ENCODE measurements at regions not wholly inside any gene's neighbourhood (a gene's known extent, or its start where the extent isn't known, plus 50 kb on each side); places are given as distances from the start of the nearest gene placed in this dataset.
A peak's percentile ranks its signal among the peaks of the same experiment; 100 is the strongest.

DNA sequence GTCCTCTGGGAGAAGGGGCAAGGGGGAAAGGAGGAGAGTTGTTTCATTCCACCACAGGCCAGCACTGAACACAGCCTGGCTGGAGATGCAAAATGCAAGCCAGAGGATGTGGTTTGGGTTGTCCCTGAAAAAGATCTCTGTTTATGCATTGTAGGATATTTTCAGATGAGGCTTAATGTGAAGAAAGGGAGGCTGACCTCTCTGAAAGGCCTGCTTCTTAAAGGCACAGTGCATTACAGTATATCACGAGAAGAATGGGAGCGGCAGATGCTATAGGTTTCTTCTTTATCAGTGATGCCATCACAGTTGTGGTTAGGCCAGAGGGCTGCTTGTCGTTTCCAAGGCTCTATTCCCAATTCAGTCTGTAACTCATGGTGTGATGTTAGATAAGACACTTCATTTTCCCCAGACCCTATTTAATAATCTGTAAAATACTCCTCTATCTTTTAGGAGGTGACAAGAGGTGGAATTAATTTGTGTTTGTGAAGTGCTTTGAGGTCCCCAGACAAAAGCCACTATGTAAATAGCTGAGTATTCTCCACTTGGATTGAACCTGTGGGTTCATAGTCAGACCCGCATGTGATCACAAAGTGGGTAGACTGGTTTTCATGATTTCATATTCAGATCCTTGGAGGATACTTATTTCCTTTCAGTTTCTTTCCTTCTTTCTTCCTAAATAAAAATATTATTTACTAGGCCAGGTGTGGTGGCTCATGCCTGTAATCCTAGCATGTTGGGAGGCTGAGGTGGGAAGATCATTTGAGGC is 76.5 kb upstream of the WDR26 start:
- TF ChIP-seq, protein P1, sequence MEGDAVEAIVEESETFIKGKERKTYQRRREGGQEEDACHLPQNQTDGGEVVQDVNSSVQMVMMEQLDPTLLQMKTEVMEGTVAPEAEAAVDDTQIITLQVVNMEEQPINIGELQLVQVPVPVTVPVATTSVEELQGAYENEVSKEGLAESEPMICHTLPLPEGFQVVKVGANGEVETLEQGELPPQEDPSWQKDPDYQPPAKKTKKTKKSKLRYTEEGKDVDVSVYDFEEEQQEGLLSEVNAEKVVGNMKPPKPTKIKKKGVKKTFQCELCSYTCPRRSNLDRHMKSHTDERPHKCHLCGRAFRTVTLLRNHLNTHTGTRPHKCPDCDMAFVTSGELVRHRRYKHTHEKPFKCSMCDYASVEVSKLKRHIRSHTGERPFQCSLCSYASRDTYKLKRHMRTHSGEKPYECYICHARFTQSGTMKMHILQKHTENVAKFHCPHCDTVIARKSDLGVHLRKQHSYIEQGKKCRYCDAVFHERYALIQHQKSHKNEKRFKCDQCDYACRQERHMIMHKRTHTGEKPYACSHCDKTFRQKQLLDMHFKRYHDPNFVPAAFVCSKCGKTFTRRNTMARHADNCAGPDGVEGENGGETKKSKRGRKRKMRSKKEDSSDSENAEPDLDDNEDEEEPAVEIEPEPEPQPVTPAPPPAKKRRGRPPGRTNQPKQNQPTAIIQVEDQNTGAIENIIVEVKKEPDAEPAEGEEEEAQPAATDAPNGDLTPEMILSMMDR (IDR thresholded peaks at IDR 0.05), result no peak
- Histone ChIP-seq H3K9me3 (no peaks in the 10 kb centered on the region), H3K27ac (no peak overlapping the region), H3K4me1 (ENCODE audit: control insufficient read depth in 1 of 2, low read depth in 2 of 2) (no peaks in the 10 kb centered on the region), H3K27me3 (replicated peaks; ENCODE audit: insufficient read depth) (no peaks in the 10 kb centered on the region), H3K36me3 (no peaks in the 10 kb centered on the region), H3K4me3 (no peak overlapping the region)
- DNase-seq (ENCODE audit: low spot score) (no peak), ATAC-seq (ENCODE audit: insufficient number of reproducible peaks, low FRiP score, low read depth) (no peak)

DNA sequence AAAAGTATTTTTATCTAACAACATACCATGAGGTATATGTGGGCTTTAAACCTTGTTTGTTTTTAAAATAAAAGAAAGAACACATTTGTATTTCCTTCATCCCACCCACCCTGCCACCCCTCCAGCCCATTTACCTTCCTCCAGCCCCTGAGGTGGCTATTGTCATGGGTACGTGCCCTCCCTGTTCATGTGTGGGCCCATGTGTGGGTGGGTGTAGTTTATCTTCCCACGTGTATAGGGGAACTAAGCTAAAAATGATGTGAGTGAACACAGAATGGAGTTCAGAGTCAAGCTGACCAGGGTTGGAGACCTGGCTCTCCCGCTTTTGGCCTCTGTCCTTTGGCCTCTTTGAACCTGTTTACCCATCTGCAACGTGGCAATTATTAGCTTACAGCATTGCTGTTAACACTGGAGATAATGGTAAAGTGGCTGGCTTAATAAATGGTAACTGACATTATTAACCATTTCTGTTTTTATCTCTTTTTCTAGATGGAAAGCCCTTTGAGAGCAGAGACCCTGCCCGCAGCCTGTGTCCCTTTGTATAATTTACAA is 78.1 kb upstream of the WDR26 start:
- Histone ChIP-seq H3K4me3 (no peak overlapping the region), H3K36me3 (no peaks in the 10 kb centered on the region), H3K27me3 (replicated peaks; ENCODE audit: insufficient read depth) (no peaks in the 10 kb centered on the region), H3K27ac (no peak overlapping the region), H3K9me3 (no peaks in the 10 kb centered on the region), H3K4me1 (ENCODE audit: control insufficient read depth in 1 of 2, low read depth in 2 of 2) (no peaks in the 10 kb centered on the region)
- DNase-seq (ENCODE audit: low spot score) (no peak), ATAC-seq (ENCODE audit: insufficient number of reproducible peaks, low FRiP score, low read depth) (no peak)
- TF ChIP-seq, protein P1 (IDR thresholded peaks at IDR 0.05), result no peak

GRCh38 chr1:224513383-224513782 is 78.8 kb upstream of the WDR26 start:
- no peaks in the 10 kb centered on the region for H3K27me3 ChIP-seq (replicated peaks; ENCODE audit: insufficient read depth)
- TF ChIP-seq, protein P1 (IDR thresholded peaks at IDR 0.05), result no peak
- no peak overlapping the region for H3K27ac ChIP-seq
- H3K9me3 ChIP-seq, result no peaks in the 10 kb centered on the region
- H3K4me1 ChIP-seq (ENCODE audit: control insufficient read depth in 1 of 2, low read depth in 2 of 2), result no peaks in the 10 kb centered on the region
- ATAC-seq (ENCODE audit: insufficient number of reproducible peaks, low FRiP score, low read depth) (no peak), DNase-seq (ENCODE audit: low spot score) (no peak)
- H3K36me3 ChIP-seq, result no peaks in the 10 kb centered on the region
- H3K4me3 ChIP-seq, result no peak overlapping the region

DNA sequence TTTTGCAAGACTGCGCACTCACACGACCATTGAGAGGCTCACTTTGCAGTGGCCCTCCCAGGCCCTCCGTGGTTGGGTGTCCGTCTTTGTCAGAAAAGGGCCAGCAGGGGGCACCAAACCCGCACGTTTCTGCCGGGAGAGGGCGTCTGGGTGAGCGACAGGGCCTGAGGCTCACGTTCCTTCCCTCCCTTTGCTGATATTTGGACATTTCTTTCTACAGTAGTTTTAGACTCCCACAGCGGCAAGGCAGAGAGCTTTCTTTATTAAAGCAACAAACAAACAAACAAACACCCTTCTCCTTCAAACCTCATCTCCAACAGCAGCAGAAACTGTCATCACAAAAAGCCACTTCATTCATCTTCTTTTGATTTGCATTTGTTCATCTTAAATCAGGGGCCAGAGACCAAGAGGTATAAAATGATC is 79.2 kb upstream of the WDR26 start:
- DNase-seq (ENCODE audit: low spot score) (no peak), ATAC-seq (ENCODE audit: insufficient number of reproducible peaks, low FRiP score, low read depth) (no peak)
- TF ChIP-seq, protein P1 (IDR thresholded peaks at IDR 0.05), result peak; percentile 78
- H3K36me3 ChIP-seq, result no peaks in the 10 kb centered on the region
- H3K27me3 ChIP-seq (replicated peaks; ENCODE audit: insufficient read depth), result no peaks in the 10 kb centered on the region
- no peaks in the 10 kb centered on the region for H3K9me3 ChIP-seq
- H3K4me3 ChIP-seq, result no peak overlapping the region
- H3K4me1 ChIP-seq (ENCODE audit: control insufficient read depth in 1 of 2, low read depth in 2 of 2), result no peaks in the 10 kb centered on the region
- no peak overlapping the region for H3K27ac ChIP-seq

DNA sequence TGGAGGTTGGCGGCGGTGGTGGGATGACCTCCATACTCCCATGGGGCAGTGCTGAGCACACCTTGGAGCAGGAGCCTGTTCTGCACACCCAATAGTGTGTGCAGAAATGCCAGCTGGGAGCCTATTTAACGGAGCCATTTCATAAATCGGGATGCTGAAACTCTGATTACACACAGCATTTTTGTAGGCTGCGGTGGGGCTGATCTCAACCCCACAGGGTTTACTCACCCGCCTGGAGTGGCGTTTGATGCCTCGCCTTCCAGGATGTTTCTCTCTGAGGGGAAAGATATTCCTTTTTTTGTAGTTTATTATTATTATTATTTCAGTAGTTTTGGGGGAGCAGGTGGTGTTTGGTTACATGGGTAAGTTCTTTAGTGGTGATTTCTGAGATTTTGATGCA is 82.6 kb upstream of the WDR26 start:
- Histone ChIP-seq H3K9me3 (no peaks in the 10 kb centered on the region), H3K27me3 (replicated peaks; ENCODE audit: insufficient read depth) (no peaks in the 10 kb centered on the region), H3K36me3 (no peaks in the 10 kb centered on the region), H3K4me3 (no peak overlapping the region), H3K27ac (no peak overlapping the region), H3K4me1 (ENCODE audit: control insufficient read depth in 1 of 2, low read depth in 2 of 2) (no peaks in the 10 kb centered on the region)
- TF ChIP-seq, protein P1 (IDR thresholded peaks at IDR 0.05), result no peak
- ATAC-seq (ENCODE audit: insufficient number of reproducible peaks, low FRiP score, low read depth), result no peak
- DNase-seq (ENCODE audit: low spot score), result no peak
